Esophagus squamous epithelium (tissue), 5 donors: ENCODE measurements at regions not wholly inside any gene's neighbourhood (a gene's known extent, or its start where the extent isn't known, plus 50 kb on each side); places are given as distances from the start of the nearest gene placed in this dataset.

ENCODE experiments used
- DNase-seq: peaks from one replicate; lab custom pipeline; 2025; lab: John Stamatoyannopoulos, UW
- H3K27ac ChIP-seq, 4 donors: fragments of 200-600 bp; sonication (generic); one replicate each; pipeline ENCODE4 v1.5.1; 2016 to 2019; ENCODE audit warnings: mild to moderate bottlenecking in 1 of 4
- H3K27me3 ChIP-seq, 4 donors: fragments of 200-600 bp; sonication (generic); 1 replicate in 3 of 4; 2 replicates in 1 of 4; pipeline versions ENCODE4 v1.5.1 to v1.6.0; 2017 to 2021; ENCODE audit warnings: antibody characterized with exemption in 1 of 4
- H3K36me3 ChIP-seq, 3 donors: fragments of 200-600 bp; sonication (generic); one replicate each; pipeline ENCODE4 v1.5.1; 2016 to 2019
- H3K4me1 ChIP-seq, 3 donors: fragments of 200-600 bp; sonication (generic); one replicate each; pipeline ENCODE4 v1.5.1; 2017 to 2019
- H3K4me3 ChIP-seq, 4 donors: fragments of 200-600 bp; sonication (generic); 1 replicate in 3 of 4; 2 replicates in 1 of 4; pipeline ENCODE4 v1.5.1; 2016 to 2019; ENCODE audit warnings: mild to moderate bottlenecking in 2 of 4, moderate library complexity in 1 of 4
- H3K9me3 ChIP-seq, 3 donors: fragments of 200-600 bp; sonication (generic); one replicate each; pipeline ENCODE4 v1.5.1; 2016 to 2019
- POLR2A ChIP-seq, 4 donors: fragments of 450-650 bp; IDR thresholded peaks; one replicate each; pipeline ENCODE4 v1.6.1; 2017; ENCODE audit warnings: antibody characterized with exemption in 4 of 4, mild to moderate bottlenecking in 4 of 4, moderate library complexity in 3 of 4
- WGBS, 2 donors: methylation state at CpG; one replicate each; pipeline ENCODE4 v1.1.5; 2018; 5-methylcytosine and 5-hydroxymethylcytosine counted together
- intact Hi-C: fragments of 100-400 bp; cut with DNase I; formaldehyde crosslinking; loops from one replicate; pipeline ENCODE4 v1.15.0; 2022
- TF ChIP-seq, protein P1 (sequence below), 6 experiments: fragments of 450-650 bp in 4 of 6; fragments of 200-600 bp in 2 of 6; sonication (generic) in 2 of 6; IDR thresholded peaks; one replicate each; pipeline ENCODE4 v1.5.1; 2016 to 2019; ENCODE audit warnings: antibody characterized with exemption in 6 of 6, mild to moderate bottlenecking in 4 of 6, moderate library complexity in 4 of 6
- donor health status: DM: yes; HTN: yes; CAD: no.

DNA sequence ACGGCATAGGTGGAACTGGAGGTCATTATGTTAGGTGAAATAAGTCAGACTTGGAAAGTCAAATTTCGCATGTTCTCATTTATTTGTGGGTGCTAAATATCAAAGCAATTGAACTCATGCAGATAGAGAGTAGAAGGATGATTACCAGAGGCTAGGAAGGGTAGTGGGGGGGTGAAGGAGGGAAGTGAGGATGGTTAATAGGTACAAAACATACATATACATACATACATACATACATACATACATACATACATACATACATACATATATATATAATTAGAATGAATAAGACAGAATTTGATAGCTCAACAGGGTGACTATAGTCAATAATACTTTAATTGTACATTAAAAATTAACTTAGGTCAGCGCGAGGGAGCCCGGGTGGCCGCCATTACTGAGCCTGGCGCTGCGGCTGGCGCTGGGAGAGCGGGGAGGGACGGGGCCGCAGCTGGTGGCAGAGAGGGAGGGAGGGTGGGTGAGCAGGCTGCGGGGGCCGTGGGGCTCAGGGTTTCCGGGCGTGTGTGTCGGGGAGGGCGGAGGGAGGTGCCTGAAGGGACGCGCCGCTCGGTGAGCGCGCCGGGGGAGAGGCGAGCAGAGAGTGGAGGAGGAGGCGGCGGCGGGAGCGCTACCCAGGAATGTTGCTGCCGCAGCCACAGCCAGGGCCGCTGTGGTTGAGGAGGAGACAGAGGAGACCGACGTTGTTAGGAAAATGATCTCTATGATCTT is 85.8 kb upstream of the EGFR start:
- peak overlapping the region; percentile 66 to 83 (median 80) for H3K27ac ChIP-seq
- intact Hi-C loops, result no loop called here
- 13 to 21% methylated on average over 16 to 29 of the region's 34 CpGs for WGBS, 2 donors
- H3K4me1 ChIP-seq, result peaks cover 0 to 14% (median 4%) of the 10 kb centered on the region in 3 donors
- H3K36me3 ChIP-seq, result no peaks in the 10 kb centered on the region
- H3K9me3 ChIP-seq, result no peaks in the 10 kb centered on the region
- peak overlapping the region; percentile 29 to 65 (median 50) for H3K4me3 ChIP-seq
- no peaks in the 10 kb centered on the region for H3K27me3 ChIP-seq
- TF ChIP-seq, protein P1, sequence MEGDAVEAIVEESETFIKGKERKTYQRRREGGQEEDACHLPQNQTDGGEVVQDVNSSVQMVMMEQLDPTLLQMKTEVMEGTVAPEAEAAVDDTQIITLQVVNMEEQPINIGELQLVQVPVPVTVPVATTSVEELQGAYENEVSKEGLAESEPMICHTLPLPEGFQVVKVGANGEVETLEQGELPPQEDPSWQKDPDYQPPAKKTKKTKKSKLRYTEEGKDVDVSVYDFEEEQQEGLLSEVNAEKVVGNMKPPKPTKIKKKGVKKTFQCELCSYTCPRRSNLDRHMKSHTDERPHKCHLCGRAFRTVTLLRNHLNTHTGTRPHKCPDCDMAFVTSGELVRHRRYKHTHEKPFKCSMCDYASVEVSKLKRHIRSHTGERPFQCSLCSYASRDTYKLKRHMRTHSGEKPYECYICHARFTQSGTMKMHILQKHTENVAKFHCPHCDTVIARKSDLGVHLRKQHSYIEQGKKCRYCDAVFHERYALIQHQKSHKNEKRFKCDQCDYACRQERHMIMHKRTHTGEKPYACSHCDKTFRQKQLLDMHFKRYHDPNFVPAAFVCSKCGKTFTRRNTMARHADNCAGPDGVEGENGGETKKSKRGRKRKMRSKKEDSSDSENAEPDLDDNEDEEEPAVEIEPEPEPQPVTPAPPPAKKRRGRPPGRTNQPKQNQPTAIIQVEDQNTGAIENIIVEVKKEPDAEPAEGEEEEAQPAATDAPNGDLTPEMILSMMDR (IDR thresholded peaks at IDR 0.05), result no peak
- no peak for TF ChIP-seq POLR2A (IDR thresholded peaks at IDR 0.05)
- no peak for DNase-seq

DNA sequence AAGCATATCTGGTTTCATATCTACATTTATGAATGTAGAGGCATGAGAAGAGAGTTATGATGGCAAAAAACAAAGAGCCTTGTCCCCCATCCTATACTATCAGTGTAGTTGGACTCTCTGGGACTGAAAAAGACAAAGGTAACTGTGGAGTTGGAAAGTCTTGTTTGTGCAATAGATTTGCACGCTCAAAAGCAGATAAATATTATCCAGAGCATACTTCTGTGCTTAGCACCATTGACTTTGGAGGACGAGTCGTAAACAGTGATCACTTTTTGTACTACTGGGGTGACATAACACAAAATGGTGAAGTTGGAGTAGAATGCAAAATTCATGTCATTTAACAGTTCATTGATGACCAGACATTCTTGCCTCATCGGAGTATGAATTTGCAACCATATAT is 85.2 kb upstream of the EGFR start:
- intact Hi-C loops, result no loop called here
- WGBS, 2 donors, result 36 to 38% methylated on average over 4 of the region's 4 CpGs
- Histone ChIP-seq H3K27me3 (no peaks in the 10 kb centered on the region), H3K27ac (peak overlapping the region; percentile 66 to 83 (median 80)), H3K4me1 (peaks cover 0 to 14% (median 4%) of the 10 kb centered on the region in 3 donors), H3K4me3 (peak overlapping the region; percentile 29 to 65 (median 50)), H3K9me3 (no peaks in the 10 kb centered on the region), H3K36me3 (no peaks in the 10 kb centered on the region)
- no peak for DNase-seq
- TF ChIP-seq POLR2A (IDR thresholded peaks at IDR 0.05), result no peak
- TF ChIP-seq, protein P1 (IDR thresholded peaks at IDR 0.05), result no peak

DNA sequence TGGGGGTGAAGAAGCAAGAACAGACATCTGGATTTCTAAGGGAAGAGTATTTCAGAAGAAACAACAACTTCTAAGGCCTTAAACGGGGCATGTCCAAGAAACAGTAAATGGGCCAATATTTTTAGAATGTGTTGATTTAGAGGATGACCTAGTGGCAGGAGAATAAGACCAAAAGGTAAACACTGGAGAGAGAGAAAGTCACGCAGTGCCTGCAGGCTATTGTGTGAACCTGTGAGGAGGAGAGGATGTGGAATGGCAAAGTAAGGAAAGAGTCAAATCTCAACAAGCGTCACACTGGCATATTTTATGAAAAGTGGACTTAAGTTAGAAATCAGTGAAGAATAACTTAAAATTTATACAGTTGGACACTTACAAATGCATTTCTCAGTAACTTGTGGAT is 78.1 kb upstream of the EGFR start:
- intact Hi-C loops, result no loop called here
- Histone ChIP-seq H3K36me3 (no peaks in the 10 kb centered on the region), H3K4me3 (no peak overlapping the region), H3K27ac (no peak overlapping the region), H3K4me1 (peaks cover 0 to 13% (median 0%) of the 10 kb centered on the region in 3 donors), H3K9me3 (no peaks in the 10 kb centered on the region), H3K27me3 (no peaks in the 10 kb centered on the region)
- no peak for DNase-seq
- 64 to 85% methylated on average over 3 of the region's 3 CpGs for WGBS, 2 donors
- TF ChIP-seq, protein P1 (IDR thresholded peaks at IDR 0.05), result no peak
- no peak for TF ChIP-seq POLR2A (IDR thresholded peaks at IDR 0.05)

DNA sequence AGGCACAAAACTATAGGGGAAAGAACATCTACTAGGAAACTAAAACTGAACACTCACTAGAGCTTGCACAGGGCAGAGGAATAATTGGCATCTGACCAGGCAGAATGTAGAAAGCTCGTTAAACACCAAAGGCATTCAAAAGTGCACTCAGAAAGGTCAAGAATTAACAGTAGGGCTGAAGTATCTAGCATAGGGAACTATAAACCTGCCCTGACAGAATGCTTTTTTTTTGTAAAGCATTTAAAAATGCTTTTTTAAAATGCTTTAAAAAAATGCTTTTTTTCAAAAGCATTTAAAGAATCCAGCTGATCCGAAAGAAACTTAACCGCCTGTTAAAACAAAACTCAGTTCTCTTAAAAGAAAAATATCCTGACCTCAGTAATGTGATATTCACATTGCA is 74.6 kb upstream of the EGFR start:
- no peaks in the 10 kb centered on the region for H3K27me3 ChIP-seq
- no peak for DNase-seq
- no peak overlapping the region for H3K4me3 ChIP-seq
- H3K36me3 ChIP-seq, result no peaks in the 10 kb centered on the region
- WGBS, 2 donors, result 47 to 57% methylated on average over 3 of the region's 3 CpGs
- H3K4me1 ChIP-seq, result peaks cover 0 to 31% (median 0%) of the 10 kb centered on the region in 3 donors
- intact Hi-C loops, result no loop called here
- peak overlapping the region in 3 of 4 donors; percentile 6 to 26 (median 23) for H3K27ac ChIP-seq
- TF ChIP-seq, protein P1 (IDR thresholded peaks at IDR 0.05), result no peak
- TF ChIP-seq POLR2A (IDR thresholded peaks at IDR 0.05), result no peak
- no peaks in the 10 kb centered on the region for H3K9me3 ChIP-seq

DNA sequence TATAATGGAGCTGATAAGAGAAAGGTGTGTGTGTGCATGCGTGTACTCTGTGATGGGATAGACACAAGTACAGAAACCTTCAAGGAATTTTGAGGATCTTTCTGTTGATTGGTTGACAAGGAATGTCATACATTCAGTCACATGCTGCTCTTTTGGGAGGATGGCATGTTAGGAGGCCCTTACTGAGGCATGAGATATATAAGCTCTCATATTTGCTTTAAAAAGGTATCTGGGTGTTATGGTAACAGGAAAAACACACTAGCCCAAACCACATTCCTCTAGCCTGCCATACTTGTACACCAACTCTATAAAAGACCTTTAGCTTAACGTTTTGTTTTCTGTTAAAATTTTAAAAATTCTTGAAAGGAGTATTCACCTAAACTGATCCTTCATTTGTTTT is 72.5 kb upstream of the EGFR start:
- WGBS, 2 donors, result 42 to 67% methylated on average over 2 of the region's 2 CpGs
- H3K36me3 ChIP-seq, result no peaks in the 10 kb centered on the region
- DNase-seq, result no peak
- TF ChIP-seq, protein P1 (IDR thresholded peaks at IDR 0.05), result no peak
- TF ChIP-seq POLR2A (IDR thresholded peaks at IDR 0.05), result no peak
- H3K4me3 ChIP-seq, result no peak overlapping the region
- no peaks in the 10 kb centered on the region for H3K27me3 ChIP-seq
- H3K4me1 ChIP-seq, result peaks cover 0 to 31% (median 0%) of the 10 kb centered on the region in 3 donors
- intact Hi-C loops, result no loop called here
- H3K9me3 ChIP-seq, result no peaks in the 10 kb centered on the region
- peak overlapping the region; percentile 72 to 84 (median 81) for H3K27ac ChIP-seq
